GM12878 (cell line): ENCODE measurements at regions not wholly inside any gene's neighbourhood (a gene's known extent, or its start where the extent isn't known, plus 50 kb on each side); places are given as distances from the start of the nearest gene placed in this dataset.

Experiments used
- BACH1 ChIP-seq: fragments of 450-650 bp; IDR thresholded peaks from 2 replicates; pipeline ENCODE4 v1.6.1; 2017; ENCODE audit warnings: mild to moderate bottlenecking, borderline replicate concordance
- CTCF ChIP-seq, 3 experiments: IDR thresholded peaks in 2 of 3; conservative IDR thresholded peaks in 1 of 3; 2 replicates each; pipeline ENCODE4 v1.5.1; 2011; ENCODE audit warnings: low read depth in 3 of 3, low read length in 3 of 3, mild to moderate bottlenecking in 3 of 3, control low read depth in 2 of 3, moderate library complexity in 2 of 3, inconsistent platforms in 1 of 3, mixed read lengths in 1 of 3; ENCODE audit not compliant: control insufficient read depth in 2 of 3, insufficient read depth in 1 of 3; ENCODE audit errors: extremely low read depth in 1 of 3
- CUX1 ChIP-seq: IDR thresholded peaks from 2 replicates; pipeline ENCODE4 v1.6.1; 2012; ENCODE audit warnings: improper control_type of control experiment, low read depth, low read length; ENCODE audit not compliant: insufficient replicate concordance
- EGR1 ChIP-seq, 2 experiments: IDR thresholded peaks; 1 replicate in 1 of 2; 2 replicates in 1 of 2; pipeline ENCODE4 v1.6.1; 2011 to 2012; ENCODE audit warnings: low read depth in 2 of 2, low read length in 2 of 2, borderline replicate concordance in 1 of 2, mild to moderate bottlenecking in 1 of 2, moderate library complexity in 1 of 2
- FOXM1 ChIP-seq: IDR thresholded peaks from 2 replicates; pipeline ENCODE4 v1.6.1; 2012; ENCODE audit warnings: low read depth, mild to moderate bottlenecking, inconsistent platforms, low read length, moderate library complexity
- HDAC2 ChIP-seq: fragments of 200-600 bp; sonication (generic); IDR thresholded peaks from 2 replicates; pipeline ENCODE4 v1.6.1; 2017
- JUND ChIP-seq: IDR thresholded peaks from 2 replicates; pipeline ENCODE4 v1.6.1; 2012; ENCODE audit warnings: low read depth, mild to moderate bottlenecking, low read length, improper control_type of control experiment, moderate library complexity
- MYC ChIP-seq: IDR thresholded peaks from 2 replicates; pipeline ENCODE4 v1.6.1; 2011; ENCODE audit warnings: mild to moderate bottlenecking, low read length, moderate library complexity, inconsistent platforms; ENCODE audit not compliant: insufficient read depth, insufficient replicate concordance, insufficient read length, severe bottlenecking
- PAX8 ChIP-seq: fragments of 450-650 bp; IDR thresholded peaks from 2 replicates; pipeline ENCODE4 v1.6.1; 2017; ENCODE audit warnings: mild to moderate bottlenecking, moderate library complexity
- SMC3 ChIP-seq: IDR thresholded peaks from 2 replicates; pipeline ENCODE4 v1.6.1; 2011; ENCODE audit warnings: low read length, improper control_type of control experiment, borderline replicate concordance
- SREBF2 ChIP-seq: IDR thresholded peaks from 2 replicates; pipeline ENCODE4 v1.6.1; 2012; ENCODE audit warnings: mild to moderate bottlenecking, low read length
- TF ChIP-seq, protein P1 (sequence below): fragments of 450-650 bp; IDR thresholded peaks from 2 replicates; pipeline ENCODE4 v1.6.1; 2014; ENCODE audit warnings: mild to moderate bottlenecking

DNA sequence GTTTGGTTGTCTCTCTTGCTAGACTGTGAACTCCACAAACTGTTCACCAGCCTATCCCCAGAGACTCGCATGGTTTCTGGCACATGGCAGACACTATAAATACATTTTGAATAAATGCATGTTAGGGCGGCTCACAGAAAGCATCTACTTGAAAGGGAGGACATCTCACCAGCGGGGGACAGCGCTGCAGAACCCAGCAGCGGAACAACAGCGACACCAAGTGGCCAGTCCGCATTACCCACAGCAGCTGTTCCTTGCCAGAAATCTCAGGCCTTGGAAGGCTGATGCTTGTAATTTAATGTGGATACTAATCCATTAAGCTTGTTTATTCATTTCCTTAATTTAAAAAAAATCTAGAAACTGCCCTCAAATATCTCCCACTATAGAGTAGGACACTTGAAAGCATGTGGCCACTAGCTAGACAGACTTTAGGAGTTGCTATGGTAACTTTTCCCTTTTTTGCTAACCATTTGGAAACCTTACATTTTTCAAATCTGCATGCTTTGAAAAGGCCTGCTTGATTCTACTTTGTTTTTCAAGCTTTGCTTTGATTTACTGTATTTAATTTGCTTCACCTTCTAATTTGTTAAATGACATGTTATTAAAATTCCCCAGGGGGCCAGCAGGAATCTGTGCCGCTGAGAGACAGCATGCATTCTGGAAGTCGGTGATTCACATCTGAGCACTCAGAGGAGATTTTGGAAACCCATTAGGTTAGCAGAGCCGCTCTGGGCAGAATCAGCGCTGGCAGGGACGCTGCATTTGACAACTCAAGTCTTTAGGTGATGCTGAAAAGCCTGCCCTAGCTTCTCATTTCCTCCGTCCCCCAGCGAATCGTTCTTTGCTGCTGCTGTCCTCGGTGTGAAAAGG lies 63.5 kb upstream of the SSX2IP start:
- no peak for TF ChIP-seq FOXM1
- TF ChIP-seq MYC, result no peak
- TF ChIP-seq CTCF (IDR thresholded peaks at IDR 0.05 in 2 of 3, conservative IDR thresholded peaks at IDR 0.05 in 1 of 3; ENCODE audit: control insufficient read depth in 2 of 3, extremely low read depth in 1 of 3, insufficient read depth in 1 of 3, low read depth in 3 of 3, low read length in 3 of 3), result peak; percentile 90 to 93 (median 92)
- TF ChIP-seq JUND, result no peak
- TF ChIP-seq, protein P1, sequence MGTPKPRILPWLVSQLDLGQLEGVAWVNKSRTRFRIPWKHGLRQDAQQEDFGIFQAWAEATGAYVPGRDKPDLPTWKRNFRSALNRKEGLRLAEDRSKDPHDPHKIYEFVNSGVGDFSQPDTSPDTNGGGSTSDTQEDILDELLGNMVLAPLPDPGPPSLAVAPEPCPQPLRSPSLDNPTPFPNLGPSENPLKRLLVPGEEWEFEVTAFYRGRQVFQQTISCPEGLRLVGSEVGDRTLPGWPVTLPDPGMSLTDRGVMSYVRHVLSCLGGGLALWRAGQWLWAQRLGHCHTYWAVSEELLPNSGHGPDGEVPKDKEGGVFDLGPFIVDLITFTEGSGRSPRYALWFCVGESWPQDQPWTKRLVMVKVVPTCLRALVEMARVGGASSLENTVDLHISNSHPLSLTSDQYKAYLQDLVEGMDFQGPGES, result no peak
- TF ChIP-seq BACH1, result no peak
- no peak for TF ChIP-seq HDAC2
- peak; percentile 92 for TF ChIP-seq SMC3
- no peak for TF ChIP-seq CUX1
- no peak for TF ChIP-seq EGR1 (IDR thresholded peaks at IDR 0.05; ENCODE audit: borderline replicate concordance in 1 of 2, low read depth in 2 of 2, low read length in 2 of 2)
- no peak for TF ChIP-seq PAX8
- TF ChIP-seq SREBF2, result no peak
